ENCODE measurements at regions not wholly inside any gene's neighbourhood (a gene's known extent, or its start where the extent isn't known, plus 50 kb on each side); places are given as distances from the start of the nearest gene placed in this dataset.
"Not testable (repeated sequence)": the region's sequence is repeated elsewhere in the genome, so short reads cannot be mapped to it uniquely, and the experiment has no call there.

DNA sequence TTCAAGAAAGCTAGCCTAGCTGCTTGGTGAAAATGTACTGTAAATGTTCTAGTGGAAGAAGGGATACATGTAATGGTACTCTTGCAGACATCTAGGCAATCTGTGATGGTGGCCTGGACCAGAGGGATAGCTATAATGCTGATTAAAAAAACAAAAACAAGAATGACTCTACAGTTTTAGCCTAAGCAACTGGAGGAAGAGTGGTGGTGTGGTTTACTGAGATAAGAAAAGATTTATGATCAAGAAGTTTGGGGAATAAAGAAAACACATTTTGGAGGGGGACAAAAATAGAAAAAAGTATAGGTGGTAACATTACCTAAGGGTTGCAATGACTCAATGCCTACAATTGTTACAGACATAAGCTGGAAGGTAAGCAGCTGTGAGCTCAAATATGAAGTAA, 1080.7 kb upstream of the CELF4 start:
- DNase-seq: no peak

GRCh38 chr18:38644875-38645641, 1079.5 kb upstream of the CELF4 start:
- DNase-seq: no peak

DNA sequence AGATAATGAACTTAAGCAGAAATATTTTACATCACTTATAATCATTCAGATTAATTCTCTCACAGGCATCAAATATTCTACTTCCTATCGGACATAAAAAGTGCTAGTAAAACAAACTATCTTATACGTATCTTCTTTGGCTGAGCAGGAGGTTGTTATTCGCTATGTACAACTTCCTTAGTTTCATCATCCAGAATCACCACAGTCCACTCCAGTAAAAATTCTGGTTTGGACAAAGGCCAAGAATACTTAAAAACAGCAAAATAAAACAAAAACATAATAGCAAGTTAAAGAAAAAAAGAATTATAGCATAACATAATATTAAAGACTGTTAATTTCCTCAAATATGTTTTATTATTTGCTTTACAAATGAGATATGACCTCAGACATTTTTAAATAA, 1077.1 kb upstream of the CELF4 start:
- no peak for DNase-seq

GRCh38 chr18:38639700-38640099, 1074.1 kb upstream of the CELF4 start:
- not testable (repeated sequence) for DNase-seq

DNA sequence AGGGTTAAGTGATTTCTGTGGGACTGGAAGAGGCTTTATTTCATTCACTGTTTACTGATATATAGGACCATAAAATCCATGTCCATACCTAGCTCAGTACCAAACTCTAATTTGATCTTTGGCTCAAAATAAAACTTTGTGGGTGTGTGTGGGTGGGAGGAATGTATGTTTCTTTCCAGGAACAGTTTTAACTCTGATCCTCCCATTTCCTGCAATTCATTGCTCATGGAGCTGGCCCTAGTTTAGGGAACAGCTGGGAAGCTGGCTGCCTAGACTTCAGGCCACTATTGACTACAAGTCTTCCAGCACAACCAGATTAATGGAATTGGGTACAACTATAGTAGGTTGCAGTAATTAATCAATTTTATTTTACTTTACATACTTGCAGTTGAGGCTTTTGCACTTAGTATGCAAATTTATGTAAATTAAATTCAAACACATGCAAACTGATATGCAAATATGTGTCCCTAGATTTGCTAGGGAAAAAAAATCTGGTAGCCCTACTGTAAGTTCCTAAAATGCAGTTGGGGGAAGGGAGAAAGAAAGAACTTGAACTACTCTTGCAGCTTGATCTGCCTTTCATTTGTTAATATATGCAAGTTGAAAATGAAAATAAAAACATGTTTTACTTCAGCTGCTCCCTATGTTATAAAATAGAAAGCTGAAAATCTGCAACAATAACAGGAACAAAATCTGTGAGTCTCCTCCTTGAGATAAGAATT, 1070.3 kb upstream of the CELF4 start:
- no peak for DNase-seq

- DNase-seq: no peak
Measured at GRCh38 chr18:38634117-38634516, 1068.5 kb upstream of the CELF4 start.

DNA sequence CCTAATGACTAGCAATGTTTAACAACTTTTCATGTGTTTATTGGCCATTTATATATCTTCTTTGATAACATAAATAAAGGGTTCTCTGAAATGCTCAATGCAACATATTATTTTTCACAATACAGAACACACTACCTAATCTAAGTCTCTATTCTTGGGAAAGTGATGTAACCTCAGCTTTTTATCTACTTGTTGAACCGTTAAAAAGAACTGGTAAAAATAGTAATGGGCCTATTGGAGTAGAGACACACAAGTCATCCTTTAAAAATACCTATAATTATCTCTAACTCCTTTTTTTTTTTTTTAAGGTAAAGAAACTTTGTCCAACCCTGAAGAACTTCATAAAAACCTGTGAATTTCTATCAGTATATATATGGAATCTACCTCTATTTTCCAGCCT, 1067.7 kb upstream of the CELF4 start:
- no peak for DNase-seq

GRCh38 chr18:38619129-38619528, 1053.5 kb upstream of the CELF4 start:
- DNase-seq: no peak

DNA sequence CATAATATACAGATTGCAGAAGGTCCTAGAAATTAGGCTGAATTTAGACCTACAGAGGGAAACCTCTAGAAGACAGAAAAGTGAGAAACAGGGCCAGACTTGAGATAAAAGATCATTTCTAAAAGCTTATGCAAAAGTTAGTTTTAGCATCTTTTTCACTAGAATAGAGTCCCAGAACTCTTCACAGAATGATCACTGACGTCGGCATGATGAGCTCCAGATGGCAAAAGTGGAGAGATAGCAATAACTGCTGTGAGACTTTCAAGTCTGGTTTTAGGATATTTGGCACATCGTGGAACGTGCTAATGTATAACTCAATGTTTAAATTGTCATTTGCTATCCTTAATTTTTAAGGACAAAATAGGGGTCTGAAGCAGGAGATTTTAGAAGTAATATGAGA, 1050.7 kb upstream of the CELF4 start:
- DNase-seq: no peak

DNA sequence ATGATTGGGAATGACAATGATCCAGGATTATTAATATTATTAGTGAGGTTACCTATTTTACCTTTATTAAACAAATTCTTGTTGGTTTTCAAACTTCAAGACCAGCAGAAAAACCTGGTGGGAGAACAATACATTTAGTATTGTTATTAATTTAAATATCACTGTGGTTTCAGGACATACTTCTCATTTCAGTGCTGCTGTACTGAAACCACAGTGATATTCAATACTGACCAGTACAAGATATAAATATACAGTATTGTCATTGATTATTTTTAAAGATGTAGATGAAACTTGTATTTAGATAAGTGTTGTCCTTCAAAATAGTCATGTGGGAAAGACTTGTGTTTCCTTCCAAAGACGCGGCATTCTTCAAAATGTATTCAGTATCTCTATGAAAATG, 1047.3 kb upstream of the CELF4 start:
- no peak for DNase-seq

DNA sequence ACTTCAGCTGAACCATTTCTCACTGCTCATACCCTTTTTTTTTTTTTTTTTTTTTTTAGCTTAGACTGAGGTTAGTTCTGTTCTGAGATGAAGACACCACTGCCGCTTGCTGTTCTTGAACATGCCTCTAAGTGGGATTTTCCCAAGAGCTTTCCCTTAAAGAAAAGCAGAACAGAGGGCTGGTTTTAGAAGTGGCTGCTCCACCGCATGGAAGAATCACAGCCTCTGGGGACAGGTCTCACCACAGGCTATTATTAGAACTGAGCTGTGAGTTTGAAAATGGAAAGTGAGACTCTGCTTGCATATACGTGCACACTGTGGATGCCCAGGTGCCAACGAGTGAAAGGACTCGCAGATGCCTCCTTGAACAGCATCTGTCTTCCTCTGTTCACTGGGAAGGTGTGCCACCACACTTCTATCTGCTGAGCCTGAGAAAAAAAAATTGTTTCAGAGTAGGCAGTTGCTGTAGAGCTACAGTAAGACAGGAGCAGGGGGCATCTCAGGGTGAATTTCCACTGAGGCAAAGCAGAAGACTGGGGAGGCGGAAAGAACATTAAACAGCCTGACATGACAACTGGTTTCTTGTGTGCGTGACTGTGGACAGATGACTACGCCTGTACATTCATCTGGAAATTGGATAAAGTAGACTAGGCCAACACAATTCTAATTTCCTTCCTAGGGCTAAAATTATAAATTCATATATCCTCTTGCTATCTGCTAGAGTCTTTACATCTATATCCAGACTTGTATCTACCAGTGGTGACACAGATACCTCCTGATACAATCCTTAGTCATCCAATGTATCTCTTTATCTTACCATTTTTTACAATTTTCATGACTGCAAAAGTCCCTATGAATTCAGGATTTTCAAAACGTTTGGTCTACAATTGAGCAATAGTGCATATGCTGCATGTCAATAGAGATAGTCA, 1045.7 kb upstream of the CELF4 start:
- DNase-seq: no peak

- no peak for DNase-seq
Measured at GRCh38 chr18:38606841-38607240, 1041.2 kb upstream of the CELF4 start.

- DNase-seq: no peak
Measured at GRCh38 chr18:38602341-38602740, 1036.7 kb upstream of the CELF4 start.

DNA sequence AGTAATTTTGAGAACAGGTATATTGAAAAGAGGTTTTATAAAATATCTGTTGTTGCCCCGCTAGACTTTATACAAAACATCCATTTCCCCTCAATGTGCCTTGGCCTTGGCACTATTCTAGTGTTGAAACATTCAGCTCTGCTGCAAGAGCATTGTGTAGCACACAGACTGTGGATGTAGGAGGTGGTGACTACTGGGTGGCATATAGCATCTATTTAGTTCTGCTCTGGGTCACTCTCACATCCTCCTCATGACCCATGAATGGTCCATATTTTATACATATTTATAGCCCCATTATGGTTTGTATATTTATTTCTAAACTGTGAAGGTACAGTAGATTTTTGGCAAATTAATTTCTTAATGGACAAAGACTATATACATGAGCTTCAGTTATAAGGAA, 1022.0 kb upstream of the CELF4 start:
- DNase-seq: no peak

DNA sequence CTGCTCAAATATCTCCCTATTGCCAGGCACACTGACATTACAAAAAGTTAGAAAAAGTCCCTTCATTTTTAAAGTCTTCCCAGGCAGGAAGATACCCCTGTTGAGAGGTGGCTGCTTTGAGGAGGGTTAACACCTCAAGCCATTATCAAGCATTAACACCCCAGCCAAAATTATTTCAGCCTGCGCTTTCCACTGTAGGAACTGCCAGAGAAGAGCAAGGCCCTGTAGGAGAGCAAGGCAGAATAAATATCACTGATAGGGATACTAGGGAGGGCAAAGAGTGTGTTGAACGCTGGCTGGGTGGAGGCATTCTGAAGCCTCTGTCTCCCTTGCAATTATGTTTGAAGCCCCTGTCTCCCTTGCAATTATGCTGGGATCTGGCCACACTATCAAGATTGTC, 1020.7 kb upstream of the CELF4 start:
- no peak for DNase-seq

DNA sequence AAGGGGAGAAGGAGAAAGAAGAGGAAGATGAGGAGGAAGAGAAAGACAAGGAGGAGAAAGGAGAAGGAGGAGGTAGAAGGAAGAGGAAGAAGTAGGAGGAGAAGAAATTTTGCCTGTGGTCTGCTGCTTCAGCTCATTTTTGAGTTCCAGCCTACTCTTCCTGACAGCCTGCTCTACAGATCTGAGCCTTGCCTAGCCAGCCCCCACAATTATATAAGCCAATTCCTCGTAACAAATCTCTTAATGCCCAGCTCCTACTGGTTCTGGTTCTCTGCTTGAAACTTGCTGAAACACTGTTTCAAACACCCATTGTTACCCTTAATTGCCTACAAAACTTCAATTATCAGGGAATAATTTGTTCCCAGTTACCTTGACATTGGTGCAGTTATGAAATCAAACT, 1014.2 kb upstream of the CELF4 start:
- DNase-seq: no peak

DNA sequence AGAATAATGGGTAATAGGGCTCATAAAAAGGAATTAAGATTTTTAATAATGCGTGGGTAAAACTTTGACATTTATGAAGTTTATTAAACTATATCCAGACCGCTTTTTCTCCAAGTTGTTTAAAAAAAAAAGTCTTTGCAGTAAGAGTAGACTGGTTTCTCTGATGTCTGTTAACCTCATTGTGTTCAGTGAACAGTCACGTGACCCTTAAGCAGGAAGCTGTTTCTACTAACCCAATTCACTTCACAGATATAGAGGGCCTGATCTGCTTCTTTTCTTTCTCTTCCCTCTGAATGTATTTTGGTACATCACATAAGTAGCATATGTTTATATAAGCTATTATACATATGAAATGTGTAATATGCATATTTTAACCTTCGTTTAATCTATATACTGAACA, 1011.3 kb upstream of the CELF4 start:
- DNase-seq: peak in 3 of 6 experiments; percentile 50 to 66 (median 55)

- DNase-seq: peak in 2 of 6 experiments; percentile 11 to 34
Measured at GRCh38 chr18:38576349-38576748, 1010.8 kb upstream of the CELF4 start.

DNA sequence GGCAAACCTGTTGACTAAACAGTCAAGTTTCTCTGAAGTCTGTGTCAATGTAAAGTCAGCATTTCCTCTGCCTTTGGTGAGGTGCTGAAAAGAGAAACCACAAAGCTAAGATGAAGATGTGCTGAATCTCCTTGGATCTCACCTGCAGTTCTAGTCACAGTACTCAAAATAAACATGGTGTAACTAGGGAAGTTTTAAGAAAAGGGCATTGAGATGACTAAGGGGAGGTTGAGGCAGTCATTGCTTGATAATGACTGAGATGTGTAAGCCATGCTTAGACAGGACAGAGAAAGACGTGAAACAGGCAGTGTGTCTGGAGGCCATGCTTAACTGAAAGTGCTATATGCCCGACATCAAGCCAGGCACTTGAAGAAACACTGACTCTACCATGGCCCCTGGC, 1010.0 kb upstream of the CELF4 start:
- peak in 3 of 6 experiments; percentile 41 to 55 (median 54) for DNase-seq

- no peak for DNase-seq
Measured at GRCh38 chr18:38575023-38575422, 1009.4 kb upstream of the CELF4 start.

GRCh38 chr18:38572554-38573111, 1007.0 kb upstream of the CELF4 start:
- DNase-seq: no peak

DNA sequence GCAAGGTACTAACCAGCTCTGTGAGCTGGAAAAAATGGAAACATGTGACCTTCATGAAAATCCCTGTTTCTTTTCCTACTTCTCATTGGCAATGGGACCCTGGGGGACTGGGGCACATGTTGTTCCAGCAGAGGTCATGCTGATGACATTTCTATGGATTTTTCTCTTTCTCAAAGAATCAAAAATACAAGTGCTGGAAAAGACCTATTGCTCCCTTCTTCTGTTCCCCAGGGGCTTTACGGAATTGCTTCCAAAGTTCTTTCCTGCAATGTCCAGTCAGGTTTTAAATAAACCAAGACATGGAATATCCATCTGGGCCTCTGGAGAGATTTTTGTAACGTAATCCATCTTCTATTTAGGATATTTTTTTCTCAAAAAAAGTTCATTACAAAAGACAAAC, 1006.1 kb upstream of the CELF4 start:
- no peak for DNase-seq

DNA sequence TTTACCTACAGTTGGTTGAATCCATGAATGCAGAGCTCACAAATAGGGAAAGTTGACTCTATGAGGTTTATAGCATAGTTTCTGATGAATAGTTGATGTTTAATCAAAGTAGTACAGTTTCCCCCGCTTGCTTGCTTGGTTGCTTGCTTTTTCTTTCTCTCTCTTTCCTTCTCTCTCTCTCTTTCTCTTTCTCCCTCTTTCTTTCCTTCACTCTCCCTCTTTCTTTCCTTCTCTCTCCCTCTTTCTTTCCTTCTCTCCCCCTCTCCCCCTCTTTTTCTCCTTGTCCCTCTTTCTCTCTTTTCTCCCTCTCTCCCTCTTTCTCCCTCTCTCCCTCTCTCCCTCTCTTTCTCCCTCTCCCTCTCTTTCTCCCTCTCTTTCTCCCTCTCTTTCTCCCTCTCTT, 999.9 kb upstream of the CELF4 start:
- DNase-seq: no peak
